IMR-90 (cell line): ENCODE measurements at regions not wholly inside any gene's neighbourhood (a gene's known extent, or its start where the extent isn't known, plus 50 kb on each side); places are given as distances from the start of the nearest gene placed in this dataset.

Experiments used
- ATAC-seq: fragments of 200-7000 bp; cut with Tn5 transposase; 2 replicates; pipeline ENCODE4 v1.9.1; 2020; ENCODE audit warnings: low read depth, mild to moderate bottlenecking, moderate library complexity
- BruUV-seq: library from RNA; stranded (reverse); fragments of 400-500 nt; replicated peaks from 2 replicates; lab custom pipeline; 2021; lab: Mats Ljungman, UMichigan
- CTCF ChIA-PET: fragments of 300-600 bp; formaldehyde crosslinking; extraction: SDS; loops from one replicate; lab custom pipeline; 2021; ENCODE audit warnings: antibody characterized with exemption; lab: Yijun Ruan, JAX
- POLR2A ChIA-PET: fragments of 300-600 bp; sonication (Branson Sonifier 250); formaldehyde crosslinking; loops from one replicate; lab custom pipeline; 2022; ENCODE audit warnings: antibody characterized with exemption; ENCODE audit not compliant: unreplicated experiment; lab: Charles Lee
- DNase-seq: peaks from one replicate; pipeline ENCODE4 v3.0.0; 2013
- H2AFZ ChIP-seq: replicated peaks from 2 replicates; pipeline ENCODE3; 2013; ENCODE audit warnings: low read length, mild to moderate bottlenecking; ENCODE audit not compliant: poor library complexity
- H2AK5ac ChIP-seq: 2 replicates; pipeline ENCODE4 v1.6.1; 2013; ENCODE audit warnings: low read depth, low read length, inconsistent platforms
- H2AK9ac ChIP-seq: replicated peaks from 2 replicates; pipeline ENCODE3; 2013; ENCODE audit warnings: mild to moderate bottlenecking, low read depth, low read length, moderate library complexity; ENCODE audit not compliant: poor library complexity
- H2BK120ac ChIP-seq: 2 replicates; pipeline ENCODE4 v1.6.1; 2013; ENCODE audit warnings: low read depth, low read length, inconsistent platforms
- H2BK15ac ChIP-seq: 3 replicates; pipeline ENCODE4 v1.6.1; 2013; ENCODE audit warnings: low read depth, low read length, inconsistent platforms
- H2BK20ac ChIP-seq: 2 replicates; pipeline ENCODE4 v1.6.1; 2013; ENCODE audit warnings: low read depth, mild to moderate bottlenecking, inconsistent platforms, low read length, moderate library complexity
- H2BK5ac ChIP-seq: 2 replicates; pipeline ENCODE4 v1.6.1; 2013; ENCODE audit warnings: mild to moderate bottlenecking, low read depth, low read length, inconsistent platforms; ENCODE audit not compliant: poor library complexity, severe bottlenecking
- H3K14ac ChIP-seq: replicated peaks from 2 replicates; pipeline ENCODE4 v1.6.1; 2013; ENCODE audit warnings: low read depth, low read length, inconsistent platforms
- H3K18ac ChIP-seq: 2 replicates; pipeline ENCODE4 v1.6.1; 2013; ENCODE audit warnings: low read depth, low read length, control low read depth
- H3K23ac ChIP-seq: 2 replicates; pipeline ENCODE4 v1.6.1; 2013; ENCODE audit warnings: low read depth, low read length, inconsistent platforms
- H3K27ac ChIP-seq: 2 replicates; pipeline ENCODE4 v1.5.1; 2013; ENCODE audit warnings: mild to moderate bottlenecking, control low read depth, low read length; ENCODE audit not compliant: insufficient read depth
- H3K27me3 ChIP-seq: 2 replicates; pipeline ENCODE4 v1.6.1; 2013; ENCODE audit warnings: low read length; ENCODE audit not compliant: control insufficient read depth, insufficient read depth
- H3K36me3 ChIP-seq: 2 replicates; pipeline ENCODE4 v1.6.1; 2013; ENCODE audit warnings: low read length, mixed read lengths; ENCODE audit not compliant: control insufficient read depth, insufficient read depth
- H3K4ac ChIP-seq: 2 replicates; pipeline ENCODE4 v1.6.1; 2013; ENCODE audit warnings: low read depth, low read length, inconsistent platforms
- H3K4me1 ChIP-seq: 2 replicates; pipeline ENCODE4 v1.6.1; 2013; ENCODE audit warnings: low read length, mixed read lengths; ENCODE audit not compliant: control insufficient read depth, insufficient read depth
- H3K4me2 ChIP-seq: 2 replicates; pipeline ENCODE4 v1.6.1; 2013; ENCODE audit warnings: low read depth, mild to moderate bottlenecking, control low read depth, low read length, moderate library complexity
- H3K4me3 ChIP-seq: 2 replicates; pipeline ENCODE4 v1.5.1; 2013; ENCODE audit warnings: low read depth, mild to moderate bottlenecking, control low read depth, low read length, moderate library complexity; ENCODE audit not compliant: insufficient read depth
- H3K56ac ChIP-seq: 2 replicates; pipeline ENCODE4 v1.6.1; 2013; ENCODE audit warnings: low read length, inconsistent platforms; ENCODE audit not compliant: insufficient read depth; ENCODE audit errors: extremely low read depth
- H3K79me1 ChIP-seq, 2 experiments: 2 replicates each; pipeline ENCODE4 v1.6.1; 2013; ENCODE audit warnings: low read length in 2 of 2, inconsistent platforms in 1 of 2, low read depth in 1 of 2
- H3K9ac ChIP-seq: 2 replicates; pipeline ENCODE4 v1.6.1; 2013; ENCODE audit warnings: low read depth, low read length, control low read depth
- H3K9me1 ChIP-seq: 2 replicates; pipeline ENCODE4 v1.6.1; 2013; ENCODE audit warnings: low read length, inconsistent platforms; ENCODE audit not compliant: insufficient read depth
- H3K9me3 ChIP-seq: 2 replicates; pipeline ENCODE4 v1.6.1; 2013; ENCODE audit warnings: low read length; ENCODE audit not compliant: control insufficient read depth, insufficient read depth
- H4K20me1 ChIP-seq: 2 replicates; pipeline ENCODE4 v1.6.1; 2013; ENCODE audit warnings: low read length, inconsistent platforms; ENCODE audit not compliant: insufficient read depth
- H4K5ac ChIP-seq: 2 replicates; pipeline ENCODE4 v1.6.1; 2013; ENCODE audit warnings: mild to moderate bottlenecking, low read depth, low read length, control low read depth
- H4K8ac ChIP-seq, 2 experiments: 2 replicates each; pipeline ENCODE4 v1.6.1; 2013; ENCODE audit warnings: low read depth in 2 of 2, low read length in 2 of 2, control low read depth in 1 of 2, inconsistent platforms in 1 of 2
- H4K91ac ChIP-seq: 2 replicates; pipeline ENCODE4 v1.6.1; 2013; ENCODE audit warnings: low read depth, low read length, inconsistent platforms; ENCODE audit not compliant: insufficient read depth
- BHLHE40 ChIP-seq: fragments of 150-350 bp; IDR thresholded peaks from 2 replicates; pipeline ENCODE4 v1.6.1; 2016; ENCODE audit warnings: mild to moderate bottlenecking, low read depth, low read length
- CEBPB ChIP-seq: IDR thresholded peaks from 2 replicates; pipeline ENCODE4 v1.6.1; 2012; ENCODE audit warnings: low read depth, low read length, improper control_type of control experiment
- CHD1 ChIP-seq: IDR thresholded peaks from 2 replicates; pipeline ENCODE4 v1.6.1; 2012; ENCODE audit warnings: low read depth, low read length, improper control_type of control experiment
- CTCF ChIP-seq: conservative IDR thresholded peaks from 2 replicates; pipeline ENCODE4 v1.5.1; 2012; ENCODE audit warnings: mild to moderate bottlenecking, low read depth, low read length, improper control_type of control experiment
- ELK1 ChIP-seq: fragments of 150-350 bp; IDR thresholded peaks from 2 replicates; pipeline ENCODE4 v1.6.1; 2016; ENCODE audit warnings: low read depth, mild to moderate bottlenecking, low read length, moderate library complexity, borderline replicate concordance
- FOS ChIP-seq: fragments of 150-350 bp; IDR thresholded peaks from 2 replicates; pipeline ENCODE4 v1.6.1; 2016; ENCODE audit warnings: low read depth, low read length
- MAFK ChIP-seq: IDR thresholded peaks from 2 replicates; pipeline ENCODE4 v1.6.1; 2012; ENCODE audit warnings: low read depth, low read length, improper control_type of control experiment
- MAZ ChIP-seq: IDR thresholded peaks from 2 replicates; pipeline ENCODE4 v1.6.1; 2012; ENCODE audit warnings: low read depth, mild to moderate bottlenecking, low read length, improper control_type of control experiment, moderate library complexity, borderline replicate concordance
- MXI1 ChIP-seq: IDR thresholded peaks from 2 replicates; pipeline ENCODE4 v1.6.1; 2012; ENCODE audit warnings: low read depth, mild to moderate bottlenecking, low read length, moderate library complexity, borderline replicate concordance
- NFE2L2 ChIP-seq: fragments of 150-350 bp; IDR thresholded peaks from 2 replicates; pipeline ENCODE4 v1.6.1; 2016; ENCODE audit warnings: low read depth, mild to moderate bottlenecking, low read length
- POLR2A ChIP-seq: IDR thresholded peaks from 2 replicates; pipeline ENCODE4 v1.6.1; 2012; ENCODE audit warnings: mild to moderate bottlenecking, low read depth, low read length
- RAD21 ChIP-seq: IDR thresholded peaks from 2 replicates; pipeline ENCODE4 v1.6.1; 2012; ENCODE audit warnings: low read length, improper control_type of control experiment
- RCOR1 ChIP-seq: IDR thresholded peaks from 2 replicates; pipeline ENCODE4 v1.6.1; 2012; ENCODE audit warnings: mild to moderate bottlenecking, low read length, improper control_type of control experiment; ENCODE audit not compliant: insufficient replicate concordance
- RFX5 ChIP-seq: IDR thresholded peaks from 2 replicates; pipeline ENCODE4 v1.8.0; 2012; ENCODE audit warnings: low read depth, mild to moderate bottlenecking, low read length, moderate library complexity
- SMC3 ChIP-seq: fragments of 150-350 bp; IDR thresholded peaks from 2 replicates; pipeline ENCODE4 v1.6.1; 2016; ENCODE audit warnings: low read depth, mild to moderate bottlenecking, antibody characterized with exemption, low read length, moderate library complexity
- USF2 ChIP-seq: fragments of 150-350 bp; IDR thresholded peaks from 2 replicates; pipeline ENCODE4 v1.6.1; 2017; ENCODE audit warnings: mild to moderate bottlenecking, antibody characterized with exemption, low read length, low read depth
- dilution Hi-C: fragments of 300-500 bp; cut with HindIII; formaldehyde crosslinking; loops from one replicate; pipeline ENCODE4 v1.14.3; 2018; ENCODE audit warnings: low sequenced_read_pairs; ENCODE audit not compliant: unreplicated experiment
- in situ Hi-C: fragments of 300-500 bp; cut with MboI; formaldehyde crosslinking; loops from 3 replicates; pipeline ENCODE4 v1.14.3; 2019; ENCODE audit warnings: low sequenced_read_pairs, inconsistent platforms, mixed read lengths
- intact Hi-C: fragments of 100-400 bp; cut with micrococcal nuclease; formaldehyde crosslinking; loops from 2 replicates; pipeline ENCODE4 v1.10.0; 2022

GRCh38 chr14:35959835-35960234 is 133.7 kb downstream of the BRMS1L start:
- dilution Hi-C loops = no loop called here
- Histone ChIP-seq H4K91ac (no peak overlapping the region), H3K79me1 (no peaks in the 10 kb centered on the region), H3K27ac (no peak overlapping the region), H3K4me2 (no peak overlapping the region), H3K4ac (no peak overlapping the region), H3K4me3 (no peak overlapping the region), H2AK9ac (no peak overlapping the region), H4K20me1 (no peaks in the 10 kb centered on the region), H3K56ac (no peak overlapping the region), H3K14ac (no peak overlapping the region), H3K23ac (no peak overlapping the region), H3K9me3 (no peaks in the 10 kb centered on the region), H2AFZ (no peak overlapping the region), H3K18ac (no peak overlapping the region), H3K4me1 (no peaks in the 10 kb centered on the region), H2BK120ac (no peak overlapping the region), H3K9me1 (no peaks in the 10 kb centered on the region), H2BK5ac (no peak overlapping the region), H4K5ac (no peak overlapping the region), H4K8ac (no peak overlapping the region), H2BK20ac (no peak overlapping the region), H2AK5ac (no peak overlapping the region), H2BK15ac (no peak overlapping the region), H3K27me3 (peaks cover under 1% of the 10 kb centered on the region), H3K36me3 (no peaks in the 10 kb centered on the region), H3K9ac (no peak overlapping the region)
- no TSS peak for BruUV-seq
- intact Hi-C loops = no loop called here
- TF ChIP-seq POLR2A (no peak), RCOR1 (no peak), CTCF (no peak), CEBPB (no peak), NFE2L2 (no peak), BHLHE40 (no peak), RFX5 (no peak), MXI1 (no peak), CHD1 (no peak), USF2 (no peak), RAD21 (no peak), ELK1 (no peak), SMC3 (no peak), MAZ (no peak), MAFK (no peak), FOS (no peak)
- ATAC-seq = no peak
- ChIA-PET CTCF (no interaction called here), POLR2A (no interaction called here)
- in situ Hi-C loops = no loop called here
- DNase-seq = no peak
